ENCODE measurements at regions not wholly inside any gene's neighbourhood (a gene's known extent, or its start where the extent isn't known, plus 50 kb on each side); places are given as distances from the start of the nearest gene placed in this dataset.

GRCh38 chr5:72651779-72652178 is 144.6 kb upstream of the ZNF366 start:
- in situ Hi-C loops (cut with MboI; ENCODE audit: low sequenced_read_pairs, unreplicated experiment): no loop called here
- no peak for TF ChIP-seq CTCF (IDR thresholded peaks at IDR 0.05; ENCODE audit: borderline replicate concordance, control extremely low read depth, extremely low read depth, insufficient read depth, missing control alignments)
- DNase-seq (ENCODE audit: low spot score): no peak

GRCh38 chr5:72651109-72651508 is 143.9 kb upstream of the ZNF366 start:
- in situ Hi-C loops (cut with MboI; ENCODE audit: low sequenced_read_pairs, unreplicated experiment): no loop called here
- DNase-seq (ENCODE audit: low spot score): no peak
- TF ChIP-seq CTCF (IDR thresholded peaks at IDR 0.05; ENCODE audit: borderline replicate concordance, control extremely low read depth, extremely low read depth, insufficient read depth, missing control alignments): no peak

GRCh38 chr5:72649449-72649848 is 142.2 kb upstream of the ZNF366 start:
- no peak for TF ChIP-seq CTCF (IDR thresholded peaks at IDR 0.05; ENCODE audit: borderline replicate concordance, control extremely low read depth, extremely low read depth, insufficient read depth, missing control alignments)
- DNase-seq (ENCODE audit: low spot score): no peak
- in situ Hi-C loops (cut with MboI; ENCODE audit: low sequenced_read_pairs, unreplicated experiment): no loop called here

GRCh38 chr5:72648480-72648879 is 141.3 kb upstream of the ZNF366 start:
- DNase-seq (ENCODE audit: low spot score): no peak
- in situ Hi-C loops (cut with MboI; ENCODE audit: low sequenced_read_pairs, unreplicated experiment): no loop called here
- TF ChIP-seq CTCF (IDR thresholded peaks at IDR 0.05; ENCODE audit: borderline replicate concordance, control extremely low read depth, extremely low read depth, insufficient read depth, missing control alignments): no peak

GRCh38 chr5:72647806-72648205 is 140.6 kb upstream of the ZNF366 start:
- in situ Hi-C loops (cut with MboI; ENCODE audit: low sequenced_read_pairs, unreplicated experiment): no loop called here
- TF ChIP-seq CTCF (IDR thresholded peaks at IDR 0.05; ENCODE audit: borderline replicate concordance, control extremely low read depth, extremely low read depth, insufficient read depth, missing control alignments): no peak
- DNase-seq (ENCODE audit: low spot score): no peak

GRCh38 chr5:72646246-72646866 is 139.1 kb upstream of the ZNF366 start:
- no peak for DNase-seq (ENCODE audit: low spot score)
- in situ Hi-C loops (cut with MboI; ENCODE audit: low sequenced_read_pairs, unreplicated experiment): no loop called here
- TF ChIP-seq CTCF (IDR thresholded peaks at IDR 0.05; ENCODE audit: borderline replicate concordance, control extremely low read depth, extremely low read depth, insufficient read depth, missing control alignments): no peak
